Mesenchymal stem cell (in vitro differentiated cells and primary cell): ENCODE measurements at regions not wholly inside any gene's neighbourhood (a gene's known extent, or its start where the extent isn't known, plus 50 kb on each side); places are given as distances from the start of the nearest gene placed in this dataset.

ENCODE experiments used
- DNase-seq: peaks from one replicate; pipeline ENCODE4 v3.0.0-alpha.2; 2013
- H2AFZ ChIP-seq: one replicate; pipeline ENCODE4 v1.6.1; 2013; ENCODE audit warnings: low read depth, mild to moderate bottlenecking, control low read depth, inconsistent platforms, low read length, moderate library complexity
- H2AK5ac ChIP-seq: 2 replicates; pipeline ENCODE4 v1.6.1; 2013; ENCODE audit warnings: low read length, moderate library complexity, mild to moderate bottlenecking, inconsistent platforms; ENCODE audit not compliant: severe bottlenecking
- H2BK120ac ChIP-seq: one replicate; pipeline ENCODE4 v1.6.1; 2013; ENCODE audit warnings: low read depth, mild to moderate bottlenecking, inconsistent platforms, low read length, moderate library complexity
- H2BK12ac ChIP-seq, 2 experiments: one replicate each; pipeline ENCODE4 v1.6.1; 2013; ENCODE audit warnings: inconsistent platforms in 2 of 2, low read length in 2 of 2, mild to moderate bottlenecking in 2 of 2, moderate library complexity in 2 of 2, control low read depth in 1 of 2
- H2BK15ac ChIP-seq: one replicate; pipeline ENCODE4 v1.6.1; 2013; ENCODE audit warnings: mild to moderate bottlenecking, low read depth, inconsistent platforms; ENCODE audit not compliant: poor library complexity, severe bottlenecking
- H2BK5ac ChIP-seq: 2 replicates; pipeline ENCODE4 v1.6.1; 2013; ENCODE audit warnings: low read depth, mild to moderate bottlenecking, low read length, control low read depth, inconsistent platforms; ENCODE audit not compliant: poor library complexity, severe bottlenecking
- H3K14ac ChIP-seq, 2 experiments: one replicate each; pipeline ENCODE4 v1.6.1; 2013; ENCODE audit warnings: inconsistent platforms in 2 of 2, low read length in 2 of 2, control low read depth in 1 of 2, mild to moderate bottlenecking in 1 of 2, moderate library complexity in 1 of 2
- H3K18ac ChIP-seq, 2 experiments: one replicate each; pipeline ENCODE4 v1.6.1; 2013; ENCODE audit warnings: inconsistent platforms in 2 of 2, low read length in 2 of 2, control low read depth in 1 of 2, low read depth in 1 of 2, mild to moderate bottlenecking in 1 of 2
- H3K23ac ChIP-seq, 2 experiments: one replicate each; pipeline ENCODE4 v1.6.1; 2013; ENCODE audit warnings: inconsistent platforms in 2 of 2, low read length in 2 of 2, mild to moderate bottlenecking in 2 of 2, moderate library complexity in 2 of 2, control low read depth in 1 of 2
- H3K27ac ChIP-seq: 2 replicates; pipeline ENCODE4 v1.5.1; 2013; ENCODE audit warnings: mild to moderate bottlenecking, moderate library complexity, low read length, control low read depth, inconsistent platforms; ENCODE audit not compliant: poor library complexity, severe bottlenecking
- H3K27me3 ChIP-seq, 2 experiments: 2 replicates each; pipeline versions ENCODE4 v1.6.1 to v1.7.0; 2013; ENCODE audit warnings: low read length in 2 of 2, mild to moderate bottlenecking in 2 of 2, moderate library complexity in 2 of 2, control low read depth in 1 of 2, inconsistent platforms in 1 of 2; ENCODE audit not compliant: control insufficient read depth in 1 of 2, insufficient read depth in 1 of 2
- H3K36me3 ChIP-seq, 2 experiments: 2 replicates each; pipeline versions ENCODE4 v1.6.1 to v1.7.0; 2013; ENCODE audit warnings: low read length in 2 of 2, control low read depth in 1 of 2, inconsistent platforms in 1 of 2, low read depth in 1 of 2, mild to moderate bottlenecking in 1 of 2; ENCODE audit not compliant: insufficient read depth in 2 of 2, control insufficient read depth in 1 of 2
- H3K4ac ChIP-seq, 2 experiments: one replicate each; pipeline ENCODE4 v1.6.1; 2013; ENCODE audit warnings: inconsistent platforms in 2 of 2, low read length in 2 of 2, mild to moderate bottlenecking in 2 of 2, moderate library complexity in 2 of 2, control low read depth in 1 of 2, low read depth in 1 of 2
- H3K4me1 ChIP-seq: 2 replicates; pipeline ENCODE4 v1.6.1; 2013; ENCODE audit warnings: low read depth, low read length, control low read depth; ENCODE audit not compliant: control insufficient read depth, insufficient read depth
- H3K4me2 ChIP-seq: 2 replicates; pipeline ENCODE4 v1.6.1; 2013; ENCODE audit warnings: low read length, mild to moderate bottlenecking, inconsistent platforms; ENCODE audit not compliant: poor library complexity, severe bottlenecking
- H3K4me3 ChIP-seq, 2 experiments: 2 replicates each; pipeline versions ENCODE4 v1.5.1 to v1.7.0; 2013; ENCODE audit warnings: low read length in 2 of 2, mild to moderate bottlenecking in 2 of 2, control low read depth in 1 of 2, low read depth in 1 of 2; ENCODE audit not compliant: insufficient read depth in 1 of 2
- H3K79me1 ChIP-seq: replicated peaks from 2 replicates; pipeline ENCODE4 v1.6.1; 2013; ENCODE audit warnings: mild to moderate bottlenecking, control low read depth, low read length, inconsistent platforms; ENCODE audit not compliant: poor library complexity, severe bottlenecking
- H3K9ac ChIP-seq: 2 replicates; pipeline ENCODE4 v1.7.0; 2013; ENCODE audit warnings: mild to moderate bottlenecking, low read length, moderate library complexity
- H3K9me3 ChIP-seq: 2 replicates; pipeline ENCODE4 v1.7.0; 2013; ENCODE audit warnings: mild to moderate bottlenecking, low read length; ENCODE audit not compliant: control insufficient read depth
- H4K8ac ChIP-seq: one replicate; pipeline ENCODE4 v1.6.1; 2013; ENCODE audit warnings: inconsistent platforms, mild to moderate bottlenecking, low read length, moderate library complexity
- H4K91ac ChIP-seq: one replicate; pipeline ENCODE4 v1.6.1; 2013; ENCODE audit warnings: mild to moderate bottlenecking, low read length, inconsistent platforms
- WGBS: methylation state at CpG from one replicate; pipeline ENCODE4 v1.1.7; 2013; ENCODE audit warnings: mixed read lengths; 5-methylcytosine and 5-hydroxymethylcytosine counted together

- Histone ChIP-seq H3K4ac (no peak overlapping the region), H3K36me3 (peaks cover 0 to 20% of the 10 kb centered on the region in 2 experiments), H3K4me1 (peaks cover 42% of the 10 kb centered on the region), H3K23ac (no peak overlapping the region), H3K9me3 (no peaks in the 10 kb centered on the region), H3K27ac (no peak overlapping the region), H3K9ac (no peak overlapping the region), H3K79me1 (peaks cover 51% of the 10 kb centered on the region), H3K14ac (no peak overlapping the region), H3K27me3 (no peaks in the 10 kb centered on the region), H2AFZ (no peak overlapping the region), H3K4me3 (no peak overlapping the region), H3K18ac (no peak overlapping the region), H3K4me2 (no peak overlapping the region), H4K91ac (no peak overlapping the region), H2BK120ac (no peak overlapping the region), H2BK15ac (no peak overlapping the region), H2BK5ac (no peak overlapping the region), H2BK12ac (no peak overlapping the region), H4K8ac (no peak overlapping the region), H2AK5ac (no peak overlapping the region)
- no peak for DNase-seq
- WGBS: 89% methylated on average over 13 of the region's 13 CpGs
These were observed 137.8 kb upstream of the CIBAR2 start for GRCh38 chr16:85250147-85250463.

DNA sequence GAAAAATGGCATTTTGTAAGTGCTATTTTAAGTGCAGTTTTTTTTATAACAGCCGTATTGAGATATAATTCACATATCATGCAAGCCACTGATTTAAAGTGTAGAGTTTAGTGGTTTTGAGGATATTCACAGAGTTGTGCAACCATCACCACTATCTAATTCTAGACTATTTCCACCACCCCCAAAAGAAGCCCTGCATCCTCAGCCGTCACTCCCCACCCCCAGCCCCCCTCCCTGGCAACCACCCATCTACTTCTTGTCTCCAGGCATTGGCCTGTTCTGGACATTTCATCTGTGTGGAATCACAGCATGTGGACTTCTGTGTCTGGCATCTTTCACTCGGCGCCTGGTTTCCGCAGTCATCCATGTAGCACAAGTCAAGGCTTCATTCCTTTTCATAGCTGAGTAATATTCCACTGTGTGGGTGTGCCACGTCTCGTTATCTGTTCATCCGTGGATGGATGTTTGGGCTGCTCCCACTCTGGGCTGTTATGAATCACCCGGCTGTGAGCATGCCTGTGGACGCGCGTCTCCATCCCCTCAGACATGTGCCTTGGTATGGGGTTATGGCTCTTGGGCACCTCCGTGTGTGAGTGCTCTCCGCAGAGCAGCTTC, 138.4 kb upstream of the CIBAR2 start:
- Histone ChIP-seq H4K91ac (no peak overlapping the region), H3K4me2 (no peak overlapping the region), H3K23ac (no peak overlapping the region), H3K27ac (no peak overlapping the region), H2BK120ac (no peak overlapping the region), H3K9ac (no peak overlapping the region), H3K9me3 (no peaks in the 10 kb centered on the region), H3K4ac (no peak overlapping the region), H2AK5ac (no peak overlapping the region), H3K4me3 (no peak overlapping the region), H3K18ac (peak overlapping the region in 1 of 2 experiments; percentile 18), H2BK12ac (peak overlapping the region in 1 of 2 experiments; percentile 64), H3K4me1 (peaks cover 39% of the 10 kb centered on the region), H3K27me3 (no peaks in the 10 kb centered on the region), H2AFZ (no peak overlapping the region), H3K36me3 (peaks cover 0 to 20% of the 10 kb centered on the region in 2 experiments), H2BK5ac (no peak overlapping the region), H4K8ac (no peak overlapping the region), H3K14ac (no peak overlapping the region), H3K79me1 (peaks cover 53% of the 10 kb centered on the region), H2BK15ac (no peak overlapping the region)
- no peak for DNase-seq
- 93% methylated on average over 13 of the region's 14 CpGs for WGBS

GRCh38 chr16:85251225-85251760, 139.0 kb upstream of the CIBAR2 start:
- Histone ChIP-seq H2AFZ (no peak overlapping the region), H4K91ac (peak overlapping the region; percentile 20), H4K8ac (no peak overlapping the region), H3K4ac (peak overlapping the region in 1 of 2 experiments; percentile 21), H3K36me3 (peaks cover 0 to 20% of the 10 kb centered on the region in 2 experiments), H2BK12ac (peak overlapping the region in 1 of 2 experiments; percentile 64), H3K4me2 (no peak overlapping the region), H3K23ac (peak overlapping the region in 1 of 2 experiments; percentile 54), H3K79me1 (peaks cover 53% of the 10 kb centered on the region), H3K4me1 (peaks cover 34% of the 10 kb centered on the region), H3K27ac (no peak overlapping the region), H3K4me3 (no peak overlapping the region), H2BK120ac (no peak overlapping the region), H2BK5ac (no peak overlapping the region), H3K9me3 (no peaks in the 10 kb centered on the region), H2AK5ac (no peak overlapping the region), H3K9ac (no peak overlapping the region), H3K27me3 (no peaks in the 10 kb centered on the region), H2BK15ac (peak overlapping the region; percentile 8), H3K18ac (peak overlapping the region in 1 of 2 experiments; percentile 18), H3K14ac (no peak overlapping the region)
- no peak for DNase-seq
- WGBS: 97% methylated on average over 21 of the region's 21 CpGs

DNA sequence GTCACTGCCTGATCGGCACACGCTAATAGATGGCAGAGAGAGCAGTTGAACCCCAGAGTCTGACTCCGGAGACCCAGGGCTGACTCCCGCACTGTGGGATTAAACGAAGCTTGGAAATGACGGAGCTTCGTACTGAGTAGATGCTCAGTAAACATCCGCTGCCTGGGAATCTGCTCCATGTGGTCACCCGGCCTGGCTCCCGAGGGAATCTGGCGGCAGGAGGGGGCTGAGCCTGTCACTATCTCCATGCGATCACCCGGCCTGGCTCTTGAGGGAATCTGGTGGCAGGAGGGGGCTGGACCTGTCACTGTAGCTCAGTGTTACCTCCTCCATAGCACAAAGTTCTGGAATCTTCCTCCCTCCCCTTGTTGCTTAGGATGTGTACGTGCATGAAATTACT, 139.7 kb upstream of the CIBAR2 start:
- peaks cover 0 to 20% of the 10 kb centered on the region in 2 experiments for H3K36me3 ChIP-seq
- no peak overlapping the region for H3K27ac ChIP-seq
- H3K79me1 ChIP-seq: peaks cover 54% of the 10 kb centered on the region
- peak overlapping the region; percentile 39 for H4K8ac ChIP-seq
- peaks cover 27% of the 10 kb centered on the region for H3K4me1 ChIP-seq
- H3K9ac ChIP-seq: no peak overlapping the region
- H3K4ac ChIP-seq: no peak overlapping the region
- H3K27me3 ChIP-seq: no peaks in the 10 kb centered on the region
- H2BK5ac ChIP-seq: no peak overlapping the region
- H3K4me3 ChIP-seq: no peak overlapping the region
- H3K18ac ChIP-seq: peak overlapping the region in 1 of 2 experiments; percentile 35
- no peak overlapping the region for H2BK15ac ChIP-seq
- H3K14ac ChIP-seq: no peak overlapping the region
- peak overlapping the region in 1 of 2 experiments; percentile 15 for H2BK12ac ChIP-seq
- no peak overlapping the region for H2AFZ ChIP-seq
- no peak overlapping the region for H3K4me2 ChIP-seq
- H2BK120ac ChIP-seq: no peak overlapping the region
- peak; percentile 46 for DNase-seq
- 77% methylated on average over 11 of the region's 14 CpGs for WGBS
- H3K23ac ChIP-seq: no peak overlapping the region
- H3K9me3 ChIP-seq: no peaks in the 10 kb centered on the region
- peak overlapping the region; percentile 23 for H4K91ac ChIP-seq
- H2AK5ac ChIP-seq: no peak overlapping the region
